Brain microvascular endothelial cell (primary cell): ENCODE measurements at regions not wholly inside any gene's neighbourhood (a gene's known extent, or its start where the extent isn't known, plus 50 kb on each side); places are given as distances from the start of the nearest gene placed in this dataset.

Experiments
- DNase-seq: peaks from one replicate; pipeline ENCODE4 v3.0.0-alpha.2; 2020
- H3K27ac ChIP-seq: fragments of 250-450 bp; sonication (Bioruptor Pico); 2 replicates; pipeline ENCODE4 v1.5.1; 2020; ENCODE audit warnings: mild to moderate bottlenecking, moderate library complexity
- H3K27me3 ChIP-seq: fragments of 250-450 bp; sonication (Bioruptor Pico); replicated peaks from 2 replicates; pipeline ENCODE4 v1.5.1; 2020; ENCODE audit warnings: mild to moderate bottlenecking
- H3K36me3 ChIP-seq: fragments of 250-450 bp; sonication (Bioruptor Pico); replicated peaks from 2 replicates; pipeline ENCODE4 v1.5.1; 2020; ENCODE audit warnings: mild to moderate bottlenecking
- H3K4me3 ChIP-seq: 2 replicates; pipeline ENCODE4 v1.5.1; 2011; ENCODE audit warnings: low read depth, mild to moderate bottlenecking, control low read depth, low read length, moderate library complexity
- CTCF ChIP-seq: IDR thresholded peaks from 2 replicates; pipeline ENCODE4 v1.5.1; 2011; ENCODE audit warnings: low read depth, mild to moderate bottlenecking, moderate library complexity, low read length, control low read depth, inconsistent platforms; ENCODE audit errors: missing control alignments
- in situ Hi-C: cut with HindIII; loops from 2 replicates; pipeline ENCODE4 v1.10.0; 2017; ENCODE audit warnings: low sequenced_read_pairs, low pct_ligation_motif_present

- Histone ChIP-seq H3K4me3 (no peak overlapping the region), H3K27ac (no peak overlapping the region), H3K27me3 (no peaks in the 10 kb centered on the region), H3K36me3 (no peaks in the 10 kb centered on the region)
- DNase-seq: no peak
- TF ChIP-seq CTCF: no peak
- in situ Hi-C loops: no loop called here
These were observed 162.6 kb downstream of the PRKX start for GRCh38 chrX:3550871-3551270.

GRCh38 chrX:3550160-3550751 is 163.2 kb downstream of the PRKX start:
- no peak overlapping the region for H3K27ac ChIP-seq
- TF ChIP-seq CTCF: no peak
- in situ Hi-C loops: no loop called here
- no peak overlapping the region for H3K4me3 ChIP-seq
- DNase-seq: no peak
- no peaks in the 10 kb centered on the region for H3K36me3 ChIP-seq
- no peaks in the 10 kb centered on the region for H3K27me3 ChIP-seq

GRCh38 chrX:3549411-3549911 is 164.0 kb downstream of the PRKX start:
- DNase-seq: peak; percentile 24
- no peak for TF ChIP-seq CTCF
- no peaks in the 10 kb centered on the region for H3K36me3 ChIP-seq
- no peaks in the 10 kb centered on the region for H3K27me3 ChIP-seq
- in situ Hi-C loops: no loop called here
- no peak overlapping the region for H3K27ac ChIP-seq
- peak overlapping the region; percentile 18 for H3K4me3 ChIP-seq

GRCh38 chrX:3548765-3549391 is 164.6 kb downstream of the PRKX start:
- Histone ChIP-seq H3K27me3 (no peaks in the 10 kb centered on the region), H3K36me3 (no peaks in the 10 kb centered on the region), H3K27ac (no peak overlapping the region), H3K4me3 (peak overlapping the region; percentile 18)
- in situ Hi-C loops: no loop called here
- peak; percentile 42 for DNase-seq
- TF ChIP-seq CTCF: peak; percentile 41

- H3K27me3 ChIP-seq: no peaks in the 10 kb centered on the region
- no peak for DNase-seq
- H3K4me3 ChIP-seq: no peak overlapping the region
- H3K36me3 ChIP-seq: no peaks in the 10 kb centered on the region
- in situ Hi-C loops: no loop called here
- no peak for TF ChIP-seq CTCF
- no peak overlapping the region for H3K27ac ChIP-seq
These were observed 167.5 kb downstream of the PRKX start for GRCh38 chrX:3545901-3546300.

- no peak overlapping the region for H3K4me3 ChIP-seq
- no peaks in the 10 kb centered on the region for H3K27me3 ChIP-seq
- no peaks in the 10 kb centered on the region for H3K36me3 ChIP-seq
- TF ChIP-seq CTCF: no peak
- H3K27ac ChIP-seq: no peak overlapping the region
- in situ Hi-C loops: no loop called here
- no peak for DNase-seq
These were observed 172.1 kb downstream of the PRKX start for GRCh38 chrX:3541336-3541735.
